OCI-LY3 (cell line): ENCODE measurements at regions not wholly inside any gene's neighbourhood (a gene's known extent, or its start where the extent isn't known, plus 50 kb on each side); places are given as distances from the start of the nearest gene placed in this dataset.
A peak's percentile ranks its signal among the peaks of the same experiment; 100 is the strongest.
"Not testable (repeated sequence)": the region's sequence is repeated elsewhere in the genome, so short reads cannot be mapped to it uniquely, and the experiment has no call there.

Experiments used
- CTCF ChIP-seq: fragments of 200-600, 300-600 bp; sonication (generic); IDR thresholded peaks from 2 replicates; pipeline ENCODE4 v1.5.1; 2014; ENCODE audit warnings: antibody characterized with exemption, low read length, low read depth
- EZH2phosphoT487 ChIP-seq: fragments of 200-600 bp; shearing (Covaris generic); IDR thresholded peaks from 2 replicates; pipeline ENCODE4 v1.6.1; 2018; ENCODE audit warnings: antibody characterized with exemption, mixed run types, low read depth

- TF ChIP-seq CTCF: peak; percentile 34; the same call in 1 of the 2 replicates
- TF ChIP-seq EZH2phosphoT487: not testable (repeated sequence)
Measured at GRCh38 chr1:223907943-223908587, 62.3 kb upstream of the TP53BP2 start.
